ENCODE measurements at regions not wholly inside any gene's neighbourhood (a gene's known extent, or its start where the extent isn't known, plus 50 kb on each side); places are given as distances from the start of the nearest gene placed in this dataset.

DNA sequence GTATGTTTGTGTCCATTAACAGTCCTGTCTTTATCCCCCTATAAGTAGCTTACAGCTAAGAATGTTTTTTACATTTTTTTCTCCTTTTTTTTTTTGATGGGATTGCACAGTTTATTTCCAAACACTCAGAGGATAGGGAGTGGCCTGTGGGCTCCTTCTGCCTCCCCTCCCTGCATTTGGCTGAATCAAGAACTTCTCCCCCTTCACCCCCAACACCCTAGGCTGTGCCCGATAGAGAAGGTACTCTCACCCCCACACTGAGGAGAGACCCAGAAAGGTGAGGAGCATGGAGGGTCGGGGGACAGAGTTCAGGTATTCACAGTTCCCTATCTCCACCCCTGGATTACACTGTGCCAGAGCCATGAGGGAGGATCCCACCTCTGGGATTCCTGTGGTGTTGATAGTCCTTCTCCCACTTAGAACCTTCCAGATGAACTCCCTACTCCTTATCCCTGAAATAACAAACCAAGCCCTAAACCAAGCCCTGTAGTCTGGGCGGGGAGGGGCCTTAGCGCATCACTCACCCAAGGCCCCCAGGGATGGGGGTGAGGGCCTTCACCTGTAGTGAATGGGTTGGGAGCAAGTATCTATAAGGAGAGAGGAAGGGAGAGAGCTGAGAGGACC, 97.1 kb downstream of the ADAMTS15 start:
- Histone ChIP-seq H3K4me3 (no peak overlapping the region), H3K9me3 (replicated peaks in 1 of 3) (no peaks in the 10 kb centered on the region), H3K36me3 (replicated peaks in 1 of 2) (no peaks in the 10 kb centered on the region), H3K4me1 (replicated peaks in 1 of 2) (no peaks in the 10 kb centered on the region), H3K27me3 (no peaks in the 10 kb centered on the region), H3K27ac (no peak overlapping the region)
- intact Hi-C loops (cut with DNase I), result no loop called here
- 67 to 84% (median 80%) methylated on average over 4 of the region's 4 CpGs for WGBS, 4 donors
- TF ChIP-seq POLR2A (IDR thresholded peaks at IDR 0.05) (no peak), CTCF (IDR thresholded peaks at IDR 0.05) (no peak)
- no peak for DNase-seq

DNA sequence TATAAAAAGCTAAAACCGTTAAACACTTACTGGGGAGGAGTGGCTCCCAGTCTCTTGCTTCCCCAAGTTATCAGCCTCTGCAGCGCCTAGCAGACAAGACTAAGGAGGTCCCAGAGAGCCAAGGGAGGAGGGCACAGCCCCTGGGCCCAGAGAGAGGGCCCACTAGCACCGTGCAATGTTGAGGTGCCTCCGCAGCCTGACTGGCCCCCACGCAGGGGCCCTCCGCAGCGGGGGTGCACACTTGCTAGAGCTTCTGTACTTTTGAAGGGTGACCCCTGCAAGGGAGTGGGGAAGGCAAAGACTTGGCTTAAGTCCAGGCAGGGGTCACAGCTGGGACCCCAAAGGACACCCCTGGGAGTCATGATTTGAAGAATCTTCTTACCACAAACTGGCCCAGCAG, 98.0 kb downstream of the ADAMTS15 start:
- Histone ChIP-seq H3K4me1 (replicated peaks in 1 of 2) (no peaks in the 10 kb centered on the region), H3K27ac (no peak overlapping the region), H3K4me3 (no peak overlapping the region), H3K27me3 (no peaks in the 10 kb centered on the region), H3K9me3 (replicated peaks in 1 of 3) (no peaks in the 10 kb centered on the region), H3K36me3 (replicated peaks in 1 of 2) (no peaks in the 10 kb centered on the region)
- TF ChIP-seq CTCF (IDR thresholded peaks at IDR 0.05) (no peak), POLR2A (IDR thresholded peaks at IDR 0.05) (no peak)
- WGBS, 4 donors, result 71 to 92% (median 83%) methylated on average over 2 to 7 of the region's 7 CpGs
- no peak for DNase-seq
- intact Hi-C loops (cut with DNase I), result no loop called here

- Histone ChIP-seq H3K36me3 (replicated peaks in 1 of 2) (no peaks in the 10 kb centered on the region), H3K4me3 (no peak overlapping the region), H3K4me1 (replicated peaks in 1 of 2) (no peaks in the 10 kb centered on the region), H3K27me3 (no peaks in the 10 kb centered on the region), H3K27ac (no peak overlapping the region), H3K9me3 (replicated peaks in 1 of 3) (no peaks in the 10 kb centered on the region)
- no peak for TF ChIP-seq CTCF (IDR thresholded peaks at IDR 0.05)
- no peak for TF ChIP-seq POLR2A (IDR thresholded peaks at IDR 0.05)
- 81 to 91% (median 88%) methylated on average over 13 to 33 of the region's 33 CpGs for WGBS, 4 donors
- DNase-seq, result no peak
- intact Hi-C loops (cut with DNase I), result no loop called here
Observed at GRCh38 chr11:130546901-130547694, 98.7 kb downstream of the ADAMTS15 start.

GRCh38 chr11:130547761-130548490, 99.5 kb downstream of the ADAMTS15 start:
- Histone ChIP-seq H3K36me3 (replicated peaks in 1 of 2) (no peaks in the 10 kb centered on the region), H3K4me3 (no peak overlapping the region), H3K27me3 (no peaks in the 10 kb centered on the region), H3K9me3 (replicated peaks in 1 of 3) (no peaks in the 10 kb centered on the region), H3K27ac (no peak overlapping the region), H3K4me1 (replicated peaks in 1 of 2) (no peaks in the 10 kb centered on the region)
- whole genome bisulfite sequencing, 4 donors, result 80 to 89% (median 87%) methylated on average over 7 of the region's 7 CpGs
- no peak for TF ChIP-seq POLR2A (IDR thresholded peaks at IDR 0.05)
- no peak for TF ChIP-seq CTCF (IDR thresholded peaks at IDR 0.05)
- no peak for DNase-seq
- intact Hi-C loops (cut with DNase I), result no loop called here
